ENCODE measurements at regions not wholly inside any gene's neighbourhood (a gene's known extent, or its start where the extent isn't known, plus 50 kb on each side); places are given as distances from the start of the nearest gene placed in this dataset.

- DNase-seq, result no peak
Observed at GRCh38 chr4:157957905-157958304, 214.9 kb downstream of the GASK1B start.

- no peak for DNase-seq
Observed at GRCh38 chr4:157942017-157942416, 230.8 kb downstream of the GASK1B start.

GRCh38 chr4:157934151-157934550 is 238.7 kb downstream of the GASK1B start:
- DNase-seq, result no peak

- DNase-seq, result no peak
Observed at GRCh38 chr4:157932936-157933335, 239.9 kb downstream of the GASK1B start.

GRCh38 chr4:157929486-157929885 is 243.3 kb downstream of the GASK1B start:
- no peak for DNase-seq

- no peak for DNase-seq
Observed at GRCh38 chr4:157918036-157918832, 254.6 kb downstream of the GASK1B start.

- DNase-seq, result no peak
Observed at GRCh38 chr4:157912212-157912611, 260.6 kb downstream of the GASK1B start.

GRCh38 chr4:157911662-157912061 is 261.2 kb downstream of the GASK1B start:
- no peak for DNase-seq

- no peak for DNase-seq
Observed at GRCh38 chr4:157908691-157909090, 264.1 kb downstream of the GASK1B start.

- no peak for DNase-seq
Observed at GRCh38 chr4:157908031-157908430, 264.8 kb downstream of the GASK1B start.

- DNase-seq, result no peak
Observed at GRCh38 chr4:157907226-157907946, 265.4 kb downstream of the GASK1B start.

GRCh38 chr4:157898836-157899605 is 273.8 kb downstream of the GASK1B start:
- no peak for DNase-seq

- DNase-seq, result no peak
Observed at GRCh38 chr4:157897855-157898370, 274.9 kb downstream of the GASK1B start.

- no peak for DNase-seq
Observed at GRCh38 chr4:157896726-157897125, 276.1 kb downstream of the GASK1B start.

GRCh38 chr4:157895205-157895604 is 277.6 kb downstream of the GASK1B start:
- DNase-seq, result no peak

- DNase-seq, result no peak
Observed at GRCh38 chr4:157889788-157890187, 283.0 kb downstream of the GASK1B start.

GRCh38 chr4:157888281-157888680 is 284.5 kb downstream of the GASK1B start:
- DNase-seq, result no peak

GRCh38 chr4:157887316-157887715 is 285.5 kb downstream of the GASK1B start:
- no peak for DNase-seq

- DNase-seq, result no peak
Observed at GRCh38 chr4:157886645-157887044, 286.2 kb downstream of the GASK1B start.

GRCh38 chr4:157885811-157886210 is 287.0 kb downstream of the GASK1B start:
- no peak for DNase-seq

GRCh38 chr4:157882901-157883300 is 289.9 kb downstream of the GASK1B start:
- DNase-seq, result no peak

- DNase-seq, result no peak
Observed at GRCh38 chr4:157880761-157881160, 292.1 kb downstream of the GASK1B start.

GRCh38 chr4:157854819-157855218 is 318.0 kb downstream of the GASK1B start:
- DNase-seq, result no peak

Measured in activated CD4-positive, alpha-beta T cell treated with anti-CD3 and anti-CD28 coated beads, Interleukin-10, Interleukin-2, amounts not matched to agents 100 ng/mL and 50 ng/mL, durations not matched to agents 16 hours and 8 hours (primary cell).